HG03565 (cell line): ENCODE measurements at regions not wholly inside any gene's neighbourhood (a gene's known extent, or its start where the extent isn't known, plus 50 kb on each side); places are given as distances from the start of the nearest gene placed in this dataset.

ENCODE experiments used
- ATAC-seq: cut with Tn5 transposase; IDR thresholded peaks from one replicate; pipeline ENCODE4 v1.9.1; 2021; ENCODE audit warnings: mild to moderate bottlenecking, moderate library complexity; ENCODE audit not compliant: unreplicated experiment

DNA sequence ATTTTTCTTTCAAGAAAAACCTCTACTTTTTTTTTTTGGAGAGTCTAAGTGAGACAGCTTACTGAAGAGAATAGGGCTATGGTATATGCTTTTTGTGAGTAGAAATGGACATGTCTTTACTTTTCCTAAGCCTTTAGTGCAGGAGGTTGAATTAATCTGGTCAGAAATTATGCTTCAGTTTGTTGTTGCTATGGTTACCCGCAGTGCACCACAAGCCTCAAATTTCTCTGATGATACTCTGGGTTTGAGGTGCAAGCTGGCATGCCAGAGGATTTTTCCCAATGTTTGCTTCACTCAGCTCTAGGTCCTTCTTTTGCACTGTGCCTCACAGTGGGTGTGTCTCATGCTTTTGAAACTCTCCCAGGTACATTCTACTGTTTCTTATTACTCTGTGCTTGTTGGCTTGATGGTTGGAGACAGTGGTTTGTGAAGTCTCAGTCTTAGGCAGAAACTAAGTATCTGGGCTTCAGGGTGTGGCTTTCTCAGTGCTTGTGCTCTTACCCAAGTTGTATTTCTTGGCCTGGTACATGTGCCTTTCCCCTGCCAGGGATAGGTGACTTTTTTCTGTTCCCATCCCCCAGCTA lies 278.3 kb downstream of the RBM43 start:
- ATAC-seq, result no peak

GRCh38 chr2:150981826-150982225 lies 279.8 kb downstream of the RBM43 start:
- ATAC-seq, result no peak

- no peak for ATAC-seq
These were observed 283.6 kb downstream of the RBM43 start for GRCh38 chr2:150978053-150978452.

- no peak for ATAC-seq
These were observed 284.4 kb downstream of the RBM43 start for GRCh38 chr2:150977296-150977695.

DNA sequence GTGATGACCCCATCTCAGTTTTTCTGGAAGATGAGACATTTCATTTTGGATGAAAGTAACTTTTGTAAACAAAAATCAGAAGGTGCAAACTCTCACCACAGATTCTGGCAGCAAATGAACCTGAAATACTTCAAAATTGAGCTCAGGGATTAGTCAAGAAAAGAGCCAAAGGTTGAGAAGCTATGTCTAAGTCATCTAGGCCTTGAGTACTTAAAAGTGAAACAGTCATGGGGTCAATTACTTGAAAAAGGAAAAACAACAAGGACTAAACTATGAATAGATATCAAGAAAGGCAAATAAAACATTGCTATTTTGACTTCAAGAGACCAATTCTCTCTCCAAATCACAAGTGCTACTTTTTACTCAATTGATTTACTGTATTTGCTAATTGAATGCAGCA lies 285.1 kb downstream of the RBM43 start:
- ATAC-seq, result no peak

DNA sequence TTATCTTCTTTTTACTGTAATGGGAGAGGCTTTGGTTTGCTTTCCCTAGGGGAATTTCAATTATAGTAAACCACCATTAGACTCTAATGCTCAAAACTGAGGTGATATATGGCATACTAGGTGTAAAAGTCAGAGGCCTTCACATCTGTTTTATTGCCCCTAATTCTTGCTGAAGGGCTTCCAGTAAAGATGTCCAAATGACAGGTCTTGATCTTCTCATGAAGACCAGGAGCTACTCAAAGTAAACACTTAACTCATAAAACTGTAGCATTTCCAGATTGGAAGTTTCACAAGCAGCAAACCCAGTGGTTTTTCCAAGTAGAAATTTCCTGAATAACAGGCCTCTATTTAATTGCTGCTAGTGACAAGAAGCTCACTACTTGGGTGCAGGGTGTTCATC lies 286.8 kb downstream of the RBM43 start:
- no peak for ATAC-seq

GRCh38 chr2:150974234-150974633 lies 287.4 kb downstream of the RBM43 start:
- ATAC-seq, result no peak

GRCh38 chr2:150971910-150972309 lies 289.8 kb downstream of the RBM43 start:
- ATAC-seq, result no peak

DNA sequence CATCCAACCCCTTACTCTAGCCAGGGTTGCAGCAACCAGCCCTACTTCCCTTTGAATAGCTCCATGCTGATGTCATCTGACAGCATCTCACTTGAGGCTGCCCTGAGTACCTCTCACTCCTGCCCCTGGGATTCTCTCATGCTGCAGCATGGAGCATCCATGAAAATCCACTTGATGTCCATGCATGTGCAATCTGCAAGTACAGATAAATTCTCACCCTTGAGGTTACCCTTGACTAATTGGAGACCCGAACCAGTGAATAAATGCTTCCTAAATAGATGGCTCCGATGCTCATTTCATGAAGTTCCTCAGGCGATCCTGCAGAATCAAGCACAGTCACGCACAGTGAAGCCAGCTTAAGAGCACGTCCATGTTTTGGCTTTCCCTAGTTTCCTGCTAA lies 298.3 kb downstream of the RBM43 start:
- ATAC-seq, result no peak

DNA sequence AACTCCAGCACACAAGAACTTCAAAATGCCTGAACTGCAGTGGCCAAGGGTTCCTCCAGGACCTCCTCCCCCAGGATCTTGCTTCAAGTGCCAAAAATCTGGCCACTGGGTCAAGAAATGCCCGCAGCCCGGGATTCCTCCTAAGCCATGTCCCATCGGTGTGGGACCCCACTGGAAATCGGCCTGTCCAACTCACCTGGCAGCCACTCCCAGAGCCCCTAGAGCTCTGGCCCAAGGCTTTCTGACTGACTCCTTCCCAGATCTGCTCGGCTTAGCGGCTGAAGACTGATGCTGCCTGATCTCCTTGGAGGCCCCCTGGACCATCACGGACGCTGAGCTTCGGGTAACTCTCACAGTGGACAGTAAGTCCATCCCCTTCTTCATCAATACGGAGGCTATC lies 306.4 kb downstream of the RBM43 start:
- ATAC-seq, result no peak

- ATAC-seq, result no peak
These were observed 314.8 kb downstream of the RBM43 start for GRCh38 chr2:150946831-150947230.

- ATAC-seq, result no peak
These were observed 317.3 kb downstream of the RBM43 start for GRCh38 chr2:150944315-150944714.

GRCh38 chr2:150939087-150939486 lies 322.6 kb downstream of the RBM43 start:
- ATAC-seq, result no peak

DNA sequence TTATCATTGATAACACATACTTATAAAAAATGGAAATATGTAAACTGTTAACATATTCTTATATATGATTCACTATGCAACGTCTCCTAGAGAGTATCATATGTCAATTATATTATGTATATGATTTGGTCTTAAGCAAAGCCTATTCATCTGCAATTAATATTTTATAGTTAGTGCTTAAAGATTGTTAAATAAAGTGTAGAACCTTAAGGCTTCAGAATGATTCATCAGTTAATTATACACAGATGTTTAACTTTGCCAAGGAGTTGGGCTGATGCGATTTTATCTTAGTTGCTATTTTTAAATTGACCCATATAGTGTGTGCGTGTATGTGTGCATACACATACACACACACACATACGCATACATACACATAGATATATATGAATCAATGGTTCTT lies 323.1 kb downstream of the RBM43 start:
- no peak for ATAC-seq

DNA sequence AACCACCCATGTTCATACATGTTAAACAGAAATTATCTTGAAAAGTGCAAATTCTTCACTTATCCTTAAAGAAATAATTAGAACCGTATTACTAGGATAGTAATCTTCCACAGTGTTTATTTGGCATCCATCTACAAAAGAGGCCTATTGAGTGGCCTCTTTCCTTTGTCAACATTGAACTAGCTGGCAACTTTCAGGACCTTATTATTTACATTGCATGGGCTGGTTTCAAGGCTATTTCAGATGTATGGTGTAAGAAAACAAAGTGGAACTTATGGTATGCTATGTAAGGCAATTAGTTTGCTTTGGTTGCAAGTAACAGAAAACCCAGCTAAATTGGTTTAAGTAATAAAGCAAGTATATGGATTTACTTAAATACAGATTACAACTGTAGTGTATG lies 324.6 kb downstream of the RBM43 start:
- no peak for ATAC-seq

DNA sequence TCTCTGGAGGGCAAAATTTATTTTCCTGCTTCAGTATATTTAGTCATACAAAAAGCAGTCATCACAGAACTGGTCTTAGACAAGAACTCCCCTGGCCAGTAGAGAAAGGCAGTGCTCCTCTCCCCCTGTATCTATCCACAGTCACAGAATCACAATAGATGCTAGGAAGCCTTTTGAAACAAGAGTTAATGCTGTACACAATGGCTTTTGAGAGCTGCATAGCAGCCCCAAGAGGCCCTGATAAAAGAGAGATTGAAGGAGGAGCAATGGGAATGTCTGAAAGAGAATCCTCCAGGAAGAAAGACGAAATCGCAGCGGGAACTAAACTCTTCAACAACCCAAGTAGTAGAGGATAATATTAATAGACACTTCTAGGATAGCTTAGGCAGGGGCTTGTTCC lies 330.2 kb downstream of the RBM43 start:
- ATAC-seq, result no peak

GRCh38 chr2:150925611-150926010 lies 336.1 kb downstream of the RBM43 start:
- no peak for ATAC-seq

- no peak for ATAC-seq
These were observed 336.8 kb downstream of the RBM43 start for GRCh38 chr2:150924878-150925277.

DNA sequence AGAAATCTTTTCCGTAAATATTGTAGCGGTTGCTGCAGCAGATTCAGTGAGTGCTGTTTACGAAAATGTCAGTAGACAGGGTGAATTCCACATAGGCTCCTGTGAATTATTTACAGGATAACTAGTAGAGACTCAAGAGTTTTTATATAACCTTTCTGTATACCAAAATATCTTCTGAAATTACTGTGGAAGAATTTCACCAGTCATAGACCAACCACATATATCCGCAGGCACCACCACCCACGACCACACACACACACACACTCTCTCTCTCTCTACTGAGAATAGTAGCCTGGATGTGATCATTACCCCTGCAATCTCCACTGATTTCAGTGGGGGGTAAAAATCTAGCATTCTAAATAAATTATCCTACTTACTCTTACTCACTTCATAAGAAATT lies 341.8 kb downstream of the RBM43 start:
- no peak for ATAC-seq

DNA sequence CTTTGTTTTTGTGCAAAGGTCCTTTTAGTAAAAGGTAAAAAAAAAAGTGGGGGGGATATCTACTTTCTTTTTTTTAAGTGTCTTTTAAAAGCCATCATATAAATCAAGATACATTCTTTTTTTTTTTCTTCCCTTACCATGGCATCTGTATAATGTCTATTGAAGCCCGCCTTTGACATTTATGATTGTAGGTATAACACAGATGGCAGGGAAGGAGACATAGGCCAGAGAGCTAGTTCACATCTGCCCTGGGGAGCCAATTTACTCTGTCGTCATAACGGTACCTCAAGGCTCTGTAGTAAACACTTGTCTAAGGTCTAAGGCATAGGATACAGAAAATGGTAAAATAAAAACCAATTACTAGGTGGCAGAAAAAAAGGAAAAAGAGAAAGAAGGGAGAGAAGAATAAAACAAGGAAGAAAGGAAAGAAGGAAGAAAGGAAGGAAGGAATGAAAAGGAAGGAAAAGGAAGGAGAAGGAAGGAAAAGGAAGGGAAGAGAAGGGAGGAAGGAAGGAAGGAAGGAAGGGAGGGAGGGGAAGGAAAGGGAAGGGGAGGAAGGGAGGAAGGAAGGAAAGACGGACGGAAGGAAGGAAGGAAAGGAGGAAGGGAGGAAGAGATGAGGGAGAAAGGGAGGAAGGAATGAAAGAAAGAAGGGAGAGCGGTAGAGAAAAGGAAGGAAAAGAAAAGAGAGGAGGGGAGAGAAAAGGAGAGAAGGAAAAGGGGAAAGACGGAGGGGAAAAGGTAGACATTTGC lies 343.5 kb downstream of the RBM43 start:
- ATAC-seq, result no peak

DNA sequence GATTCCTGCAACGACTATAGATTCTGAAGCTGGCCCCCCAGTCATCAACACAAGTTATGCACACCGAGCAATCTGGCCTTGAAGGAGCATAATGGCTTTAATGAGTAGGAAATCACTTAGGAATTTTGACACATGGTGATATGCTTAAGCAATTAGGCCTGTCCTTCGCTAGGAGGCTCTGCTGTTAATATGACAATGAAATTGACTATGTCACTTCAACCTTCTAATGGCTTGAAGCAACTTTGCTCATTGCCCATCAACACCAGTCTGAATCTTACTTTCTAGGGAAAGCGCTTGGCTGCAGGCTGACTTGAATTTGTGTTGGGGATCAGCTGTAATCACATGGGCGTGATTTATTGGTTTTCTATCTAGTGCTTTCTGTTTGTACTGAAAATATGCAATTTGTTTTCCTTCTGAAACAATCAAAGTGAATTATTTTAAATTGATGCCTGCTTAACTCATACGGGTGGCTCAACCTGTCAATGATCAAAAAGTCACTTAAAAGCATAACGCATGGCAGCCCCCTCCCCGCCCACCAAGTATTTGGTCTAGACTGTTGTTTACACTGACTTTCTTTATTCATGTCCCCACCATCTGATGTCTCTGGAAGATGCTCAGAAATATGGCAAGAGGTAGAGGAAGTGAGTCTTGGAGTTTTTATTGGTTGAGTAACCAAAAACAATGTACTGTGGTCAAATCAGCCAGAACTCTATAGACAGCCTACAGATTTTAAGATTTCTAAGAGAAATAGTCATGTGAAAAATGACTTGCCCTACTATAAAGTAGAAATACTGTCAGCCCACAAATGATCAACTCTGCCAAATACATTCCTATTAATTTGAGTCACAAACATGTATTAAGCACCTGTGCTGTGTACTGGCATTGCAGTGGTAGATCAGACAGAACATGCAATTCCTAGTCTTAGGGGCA lies 344.9 kb downstream of the RBM43 start:
- no peak for ATAC-seq

- no peak for ATAC-seq
These were observed 349.8 kb downstream of the RBM43 start for GRCh38 chr2:150911766-150912280.
